ENCODE measurements at regions not wholly inside any gene's neighbourhood (a gene's known extent, or its start where the extent isn't known, plus 50 kb on each side); places are given as distances from the start of the nearest gene placed in this dataset.
"Not testable (repeated sequence)": the region's sequence is repeated elsewhere in the genome, so short reads cannot be mapped to it uniquely, and the experiment has no call there.

- H3K9ac ChIP-seq (ENCODE audit: low read depth in 1 of 2, low read length in 2 of 2): no peak overlapping the region
- H3K4me3 ChIP-seq (ENCODE audit: low read depth in 1 of 2, low read length in 2 of 2): no peak overlapping the region
- no peaks in the 10 kb centered on the region for H3K27me3 ChIP-seq (ENCODE audit: control insufficient read depth in 1 of 2, insufficient read depth in 2 of 2, low read length in 2 of 2)
- peaks cover 4% of the 10 kb centered on the region in 2 donors for H3K9me3 ChIP-seq (ENCODE audit: control insufficient read depth in 1 of 2, low read length in 2 of 2)
- H3K4me1 ChIP-seq (ENCODE audit: control insufficient read depth in 1 of 2, insufficient read depth in 2 of 2, low read length in 2 of 2): no peaks in the 10 kb centered on the region
- H3K27ac ChIP-seq (ENCODE audit: low read depth, low read length): no peak overlapping the region
- no peaks in the 10 kb centered on the region for H3K36me3 ChIP-seq (ENCODE audit: control insufficient read depth in 1 of 2, insufficient read depth in 2 of 2, low read length in 2 of 2)
Observed at GRCh38 chr2:122795763-122796162, 1040.3 kb downstream of the TSN start.

- H3K4me3 ChIP-seq (ENCODE audit: low read depth in 1 of 2, low read length in 2 of 2): no peak overlapping the region
- no peak overlapping the region for H3K9ac ChIP-seq (ENCODE audit: low read depth in 1 of 2, low read length in 2 of 2)
- no peaks in the 10 kb centered on the region for H3K27me3 ChIP-seq (ENCODE audit: control insufficient read depth in 1 of 2, insufficient read depth in 2 of 2, low read length in 2 of 2)
- H3K27ac ChIP-seq (ENCODE audit: low read depth, low read length): no peak overlapping the region
- no peaks in the 10 kb centered on the region for H3K36me3 ChIP-seq (ENCODE audit: control insufficient read depth in 1 of 2, insufficient read depth in 2 of 2, low read length in 2 of 2)
- H3K9me3 ChIP-seq (ENCODE audit: control insufficient read depth in 1 of 2, low read length in 2 of 2): peaks cover 4% of the 10 kb centered on the region in 2 donors
- no peaks in the 10 kb centered on the region for H3K4me1 ChIP-seq (ENCODE audit: control insufficient read depth in 1 of 2, insufficient read depth in 2 of 2, low read length in 2 of 2)
Observed at GRCh38 chr2:122799391-122799790, 1043.9 kb downstream of the TSN start.

GRCh38 chr2:122800781-122801180 is 1045.3 kb downstream of the TSN start:
- H3K27ac ChIP-seq (ENCODE audit: low read depth, low read length): no peak overlapping the region
- H3K4me3 ChIP-seq (ENCODE audit: low read depth in 1 of 2, low read length in 2 of 2): no peak overlapping the region
- no peaks in the 10 kb centered on the region for H3K4me1 ChIP-seq (ENCODE audit: control insufficient read depth in 1 of 2, insufficient read depth in 2 of 2, low read length in 2 of 2)
- no peaks in the 10 kb centered on the region for H3K36me3 ChIP-seq (ENCODE audit: control insufficient read depth in 1 of 2, insufficient read depth in 2 of 2, low read length in 2 of 2)
- H3K9ac ChIP-seq (ENCODE audit: low read depth in 1 of 2, low read length in 2 of 2): no peak overlapping the region
- no peaks in the 10 kb centered on the region for H3K27me3 ChIP-seq (ENCODE audit: control insufficient read depth in 1 of 2, insufficient read depth in 2 of 2, low read length in 2 of 2)
- peaks cover 3 to 4% of the 10 kb centered on the region in 2 donors for H3K9me3 ChIP-seq (ENCODE audit: control insufficient read depth in 1 of 2, low read length in 2 of 2)

GRCh38 chr2:122804494-122804893 is 1049.0 kb downstream of the TSN start:
- Histone ChIP-seq H3K27ac (ENCODE audit: low read depth, low read length) (no peak overlapping the region), H3K4me1 (ENCODE audit: control insufficient read depth in 1 of 2, insufficient read depth in 2 of 2, low read length in 2 of 2) (no peaks in the 10 kb centered on the region), H3K4me3 (ENCODE audit: low read depth in 1 of 2, low read length in 2 of 2) (no peak overlapping the region), H3K9ac (ENCODE audit: low read depth in 1 of 2, low read length in 2 of 2) (no peak overlapping the region), H3K9me3 (ENCODE audit: control insufficient read depth in 1 of 2, low read length in 2 of 2) (peaks cover 3 to 9% of the 10 kb centered on the region in 2 donors), H3K27me3 (ENCODE audit: control insufficient read depth in 1 of 2, insufficient read depth in 2 of 2, low read length in 2 of 2) (no peaks in the 10 kb centered on the region), H3K36me3 (ENCODE audit: control insufficient read depth in 1 of 2, insufficient read depth in 2 of 2, low read length in 2 of 2) (no peaks in the 10 kb centered on the region)

- H3K27ac ChIP-seq (ENCODE audit: low read depth, low read length): no peak overlapping the region
- H3K27me3 ChIP-seq (ENCODE audit: control insufficient read depth in 1 of 2, insufficient read depth in 2 of 2, low read length in 2 of 2): no peaks in the 10 kb centered on the region
- H3K4me3 ChIP-seq (ENCODE audit: low read depth in 1 of 2, low read length in 2 of 2): no peak overlapping the region
- H3K4me1 ChIP-seq (ENCODE audit: control insufficient read depth in 1 of 2, insufficient read depth in 2 of 2, low read length in 2 of 2): no peaks in the 10 kb centered on the region
- no peak overlapping the region for H3K9ac ChIP-seq (ENCODE audit: low read depth in 1 of 2, low read length in 2 of 2)
- H3K36me3 ChIP-seq (ENCODE audit: control insufficient read depth in 1 of 2, insufficient read depth in 2 of 2, low read length in 2 of 2): no peaks in the 10 kb centered on the region
- H3K9me3 ChIP-seq (ENCODE audit: control insufficient read depth in 1 of 2, low read length in 2 of 2): peaks cover 3 to 5% of the 10 kb centered on the region in 2 donors
Observed at GRCh38 chr2:122805346-122805745, 1049.9 kb downstream of the TSN start.

- Histone ChIP-seq H3K9me3 (ENCODE audit: control insufficient read depth in 1 of 2, low read length in 2 of 2) (peaks cover 3 to 5% of the 10 kb centered on the region in 2 donors), H3K4me1 (ENCODE audit: control insufficient read depth in 1 of 2, insufficient read depth in 2 of 2, low read length in 2 of 2) (no peaks in the 10 kb centered on the region), H3K27ac (ENCODE audit: low read depth, low read length) (no peak overlapping the region), H3K4me3 (ENCODE audit: low read depth in 1 of 2, low read length in 2 of 2) (no peak overlapping the region), H3K9ac (ENCODE audit: low read depth in 1 of 2, low read length in 2 of 2) (no peak overlapping the region), H3K27me3 (ENCODE audit: control insufficient read depth in 1 of 2, insufficient read depth in 2 of 2, low read length in 2 of 2) (no peaks in the 10 kb centered on the region), H3K36me3 (ENCODE audit: control insufficient read depth in 1 of 2, insufficient read depth in 2 of 2, low read length in 2 of 2) (no peaks in the 10 kb centered on the region)
Observed at GRCh38 chr2:122808286-122808969, 1053.0 kb downstream of the TSN start.

GRCh38 chr2:122812214-122812613 is 1056.8 kb downstream of the TSN start:
- H3K4me3 ChIP-seq (ENCODE audit: low read depth in 1 of 2, low read length in 2 of 2); H3K9me3 ChIP-seq (ENCODE audit: control insufficient read depth in 1 of 2, low read length in 2 of 2); H3K36me3 ChIP-seq (ENCODE audit: control insufficient read depth in 1 of 2, insufficient read depth in 2 of 2, low read length in 2 of 2); H3K27me3 ChIP-seq (ENCODE audit: control insufficient read depth in 1 of 2, insufficient read depth in 2 of 2, low read length in 2 of 2); H3K9ac ChIP-seq (ENCODE audit: low read depth in 1 of 2, low read length in 2 of 2); H3K27ac ChIP-seq (ENCODE audit: low read depth, low read length); H3K4me1 ChIP-seq (ENCODE audit: control insufficient read depth in 1 of 2, insufficient read depth in 2 of 2, low read length in 2 of 2): not testable (repeated sequence)

GRCh38 chr2:122815120-122815519 is 1059.7 kb downstream of the TSN start:
- no peaks in the 10 kb centered on the region for H3K27me3 ChIP-seq (ENCODE audit: control insufficient read depth in 1 of 2, insufficient read depth in 2 of 2, low read length in 2 of 2)
- no peak overlapping the region for H3K27ac ChIP-seq (ENCODE audit: low read depth, low read length)
- H3K4me1 ChIP-seq (ENCODE audit: control insufficient read depth in 1 of 2, insufficient read depth in 2 of 2, low read length in 2 of 2): no peaks in the 10 kb centered on the region
- H3K9me3 ChIP-seq (ENCODE audit: control insufficient read depth in 1 of 2, low read length in 2 of 2): peaks cover 0 to 2% of the 10 kb centered on the region in 2 donors
- H3K9ac ChIP-seq (ENCODE audit: low read depth in 1 of 2, low read length in 2 of 2): no peak overlapping the region
- no peak overlapping the region for H3K4me3 ChIP-seq (ENCODE audit: low read depth in 1 of 2, low read length in 2 of 2)
- no peaks in the 10 kb centered on the region for H3K36me3 ChIP-seq (ENCODE audit: control insufficient read depth in 1 of 2, insufficient read depth in 2 of 2, low read length in 2 of 2)

GRCh38 chr2:122816803-122817202 is 1061.4 kb downstream of the TSN start:
- Histone ChIP-seq H3K9me3 (ENCODE audit: control insufficient read depth in 1 of 2, low read length in 2 of 2) (peaks cover 0 to 3% of the 10 kb centered on the region in 2 donors), H3K27me3 (ENCODE audit: control insufficient read depth in 1 of 2, insufficient read depth in 2 of 2, low read length in 2 of 2) (no peaks in the 10 kb centered on the region), H3K36me3 (ENCODE audit: control insufficient read depth in 1 of 2, insufficient read depth in 2 of 2, low read length in 2 of 2) (no peaks in the 10 kb centered on the region), H3K27ac (ENCODE audit: low read depth, low read length) (no peak overlapping the region), H3K9ac (ENCODE audit: low read depth in 1 of 2, low read length in 2 of 2) (no peak overlapping the region), H3K4me3 (ENCODE audit: low read depth in 1 of 2, low read length in 2 of 2) (no peak overlapping the region), H3K4me1 (ENCODE audit: control insufficient read depth in 1 of 2, insufficient read depth in 2 of 2, low read length in 2 of 2) (no peaks in the 10 kb centered on the region)

GRCh38 chr2:122822319-122822718 is 1066.9 kb downstream of the TSN start:
- Histone ChIP-seq H3K27ac (ENCODE audit: low read depth, low read length) (no peak overlapping the region), H3K36me3 (ENCODE audit: control insufficient read depth in 1 of 2, insufficient read depth in 2 of 2, low read length in 2 of 2) (no peaks in the 10 kb centered on the region)

More at GRCh38 chr2:122822319-122822718, 1066.9 kb downstream of the TSN start:
- no peaks in the 10 kb centered on the region for H3K27me3 ChIP-seq (ENCODE audit: control insufficient read depth in 1 of 2, insufficient read depth in 2 of 2, low read length in 2 of 2)
- H3K4me1 ChIP-seq (ENCODE audit: control insufficient read depth in 1 of 2, insufficient read depth in 2 of 2, low read length in 2 of 2): no peaks in the 10 kb centered on the region
- peaks cover 0 to 10% of the 10 kb centered on the region in 2 donors for H3K9me3 ChIP-seq (ENCODE audit: control insufficient read depth in 1 of 2, low read length in 2 of 2)
- no peak overlapping the region for H3K9ac ChIP-seq (ENCODE audit: low read depth in 1 of 2, low read length in 2 of 2)
- no peak overlapping the region for H3K4me3 ChIP-seq (ENCODE audit: low read depth in 1 of 2, low read length in 2 of 2)

Data from duodenal mucosa (tissue), 2 donors.